OCI-LY1 (cell line): ENCODE measurements at regions not wholly inside any gene's neighbourhood (a gene's known extent, or its start where the extent isn't known, plus 50 kb on each side); places are given as distances from the start of the nearest gene placed in this dataset.

Source experiments
- EZH2 ChIP-seq: fragments of 200-600 bp; sonication (generic), shearing (Covaris generic); IDR thresholded peaks from 2 replicates; pipeline ENCODE4 v1.8.0; 2017; ENCODE audit warnings: borderline replicate concordance, mixed run types, mild to moderate bottlenecking, antibody characterized with exemption, low read length, moderate library complexity, mixed read lengths
- TF ChIP-seq, protein P1 (sequence below): fragments of 200-600 bp; sonication (generic), shearing (Covaris generic); IDR thresholded peaks from 2 replicates; pipeline ENCODE4 v1.5.1; 2017; ENCODE audit warnings: mild to moderate bottlenecking, antibody characterized with exemption, low read length, moderate library complexity, mixed read lengths

DNA sequence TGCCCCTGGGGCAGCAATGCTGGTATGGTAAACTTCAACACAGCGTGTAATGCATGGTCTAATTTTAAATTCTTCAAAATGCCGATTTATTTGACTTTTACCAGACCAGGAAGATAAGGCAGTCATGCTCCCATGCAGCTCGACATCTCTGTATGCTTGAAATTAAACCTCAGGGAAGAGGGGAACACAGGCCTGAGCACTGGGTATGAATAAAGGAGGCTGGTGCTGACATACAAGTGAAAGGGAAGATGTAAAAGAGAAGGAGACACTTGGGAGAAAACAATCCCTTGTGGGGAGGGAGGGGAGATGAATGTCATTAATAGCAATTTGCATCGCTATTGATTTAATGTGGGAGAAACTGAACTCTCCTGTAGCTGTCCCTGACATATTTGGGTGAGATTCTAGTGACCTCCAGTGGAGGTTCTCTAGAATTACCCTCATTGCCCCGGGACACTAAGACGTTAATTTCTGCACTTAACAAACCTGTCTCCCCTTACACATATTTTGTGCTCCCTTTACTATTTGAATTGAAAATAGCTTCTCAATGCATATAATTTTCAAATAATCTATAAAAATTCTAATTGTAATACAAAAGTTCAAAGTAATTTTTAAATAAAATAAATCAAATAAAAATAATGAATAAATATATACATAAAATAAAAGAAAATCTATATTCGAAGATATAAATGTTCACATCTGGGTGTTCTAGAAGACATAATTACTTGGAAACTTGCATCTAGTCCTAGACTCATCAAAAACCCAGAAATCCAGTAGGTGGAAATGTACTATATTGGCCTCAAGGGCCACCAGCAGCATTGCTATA lies 283.1 kb downstream of the LMX1A start:
- TF ChIP-seq, protein P1, sequence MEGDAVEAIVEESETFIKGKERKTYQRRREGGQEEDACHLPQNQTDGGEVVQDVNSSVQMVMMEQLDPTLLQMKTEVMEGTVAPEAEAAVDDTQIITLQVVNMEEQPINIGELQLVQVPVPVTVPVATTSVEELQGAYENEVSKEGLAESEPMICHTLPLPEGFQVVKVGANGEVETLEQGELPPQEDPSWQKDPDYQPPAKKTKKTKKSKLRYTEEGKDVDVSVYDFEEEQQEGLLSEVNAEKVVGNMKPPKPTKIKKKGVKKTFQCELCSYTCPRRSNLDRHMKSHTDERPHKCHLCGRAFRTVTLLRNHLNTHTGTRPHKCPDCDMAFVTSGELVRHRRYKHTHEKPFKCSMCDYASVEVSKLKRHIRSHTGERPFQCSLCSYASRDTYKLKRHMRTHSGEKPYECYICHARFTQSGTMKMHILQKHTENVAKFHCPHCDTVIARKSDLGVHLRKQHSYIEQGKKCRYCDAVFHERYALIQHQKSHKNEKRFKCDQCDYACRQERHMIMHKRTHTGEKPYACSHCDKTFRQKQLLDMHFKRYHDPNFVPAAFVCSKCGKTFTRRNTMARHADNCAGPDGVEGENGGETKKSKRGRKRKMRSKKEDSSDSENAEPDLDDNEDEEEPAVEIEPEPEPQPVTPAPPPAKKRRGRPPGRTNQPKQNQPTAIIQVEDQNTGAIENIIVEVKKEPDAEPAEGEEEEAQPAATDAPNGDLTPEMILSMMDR, result peak; percentile 62
- TF ChIP-seq EZH2, result no peak
